Ovary (tissue), 3 donors: ENCODE measurements at regions not wholly inside any gene's neighbourhood (a gene's known extent, or its start where the extent isn't known, plus 50 kb on each side); places are given as distances from the start of the nearest gene placed in this dataset.

Source experiments
- EP300 ChIP-seq: sonication (generic); formaldehyde crosslinking; IDR thresholded peaks from one replicate; pipeline ENCODE4 v1.6.1; 2017; ENCODE audit warnings: antibody characterized with exemption
- POLR2A ChIP-seq: fragments of 450-650 bp; IDR thresholded peaks from one replicate; pipeline ENCODE4 v1.6.1; 2017; ENCODE audit warnings: antibody characterized with exemption, mild to moderate bottlenecking, moderate library complexity
- TF ChIP-seq, protein P1 (sequence below), 3 donors: fragments of 450-650 bp in 2 of 3; fragments of 200-600 bp in 1 of 3; IDR thresholded peaks; one replicate each; pipeline versions ENCODE4 v1.5.1 to v1.8.0; 2016 to 2022; ENCODE audit warnings: antibody characterized with exemption in 3 of 3, mild to moderate bottlenecking in 1 of 3
- donor health status: DM: no; HTN: no; CAD: no.

- TF ChIP-seq, protein P1, sequence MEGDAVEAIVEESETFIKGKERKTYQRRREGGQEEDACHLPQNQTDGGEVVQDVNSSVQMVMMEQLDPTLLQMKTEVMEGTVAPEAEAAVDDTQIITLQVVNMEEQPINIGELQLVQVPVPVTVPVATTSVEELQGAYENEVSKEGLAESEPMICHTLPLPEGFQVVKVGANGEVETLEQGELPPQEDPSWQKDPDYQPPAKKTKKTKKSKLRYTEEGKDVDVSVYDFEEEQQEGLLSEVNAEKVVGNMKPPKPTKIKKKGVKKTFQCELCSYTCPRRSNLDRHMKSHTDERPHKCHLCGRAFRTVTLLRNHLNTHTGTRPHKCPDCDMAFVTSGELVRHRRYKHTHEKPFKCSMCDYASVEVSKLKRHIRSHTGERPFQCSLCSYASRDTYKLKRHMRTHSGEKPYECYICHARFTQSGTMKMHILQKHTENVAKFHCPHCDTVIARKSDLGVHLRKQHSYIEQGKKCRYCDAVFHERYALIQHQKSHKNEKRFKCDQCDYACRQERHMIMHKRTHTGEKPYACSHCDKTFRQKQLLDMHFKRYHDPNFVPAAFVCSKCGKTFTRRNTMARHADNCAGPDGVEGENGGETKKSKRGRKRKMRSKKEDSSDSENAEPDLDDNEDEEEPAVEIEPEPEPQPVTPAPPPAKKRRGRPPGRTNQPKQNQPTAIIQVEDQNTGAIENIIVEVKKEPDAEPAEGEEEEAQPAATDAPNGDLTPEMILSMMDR (IDR thresholded peaks at IDR 0.05): no peak
- TF ChIP-seq POLR2A (no peak), EP300 (no peak)
Observed at GRCh38 chr1:234529950-234530237, 50.9 kb upstream of the TARBP1 start.
